22Rv1 (cell line): ENCODE measurements at regions not wholly inside any gene's neighbourhood (a gene's known extent, or its start where the extent isn't known, plus 50 kb on each side); places are given as distances from the start of the nearest gene placed in this dataset.

Source experiments
- H3K27ac ChIP-seq: fragments of 450-650 bp; 2 replicates; pipeline ENCODE4 v1.5.1; 2017
- ZFX ChIP-seq: fragments of 450-650 bp; IDR thresholded peaks from 2 replicates; pipeline ENCODE4 v1.6.1; 2017; ENCODE audit warnings: antibody characterized with exemption, borderline replicate concordance
- TF ChIP-seq, protein P1 (sequence below): fragments of 450-650 bp; IDR thresholded peaks from 2 replicates; pipeline ENCODE4 v1.5.1; 2017; ENCODE audit warnings: mild to moderate bottlenecking

- no peak overlapping the region for H3K27ac ChIP-seq
- TF ChIP-seq ZFX, result no peak
- TF ChIP-seq, protein P1, sequence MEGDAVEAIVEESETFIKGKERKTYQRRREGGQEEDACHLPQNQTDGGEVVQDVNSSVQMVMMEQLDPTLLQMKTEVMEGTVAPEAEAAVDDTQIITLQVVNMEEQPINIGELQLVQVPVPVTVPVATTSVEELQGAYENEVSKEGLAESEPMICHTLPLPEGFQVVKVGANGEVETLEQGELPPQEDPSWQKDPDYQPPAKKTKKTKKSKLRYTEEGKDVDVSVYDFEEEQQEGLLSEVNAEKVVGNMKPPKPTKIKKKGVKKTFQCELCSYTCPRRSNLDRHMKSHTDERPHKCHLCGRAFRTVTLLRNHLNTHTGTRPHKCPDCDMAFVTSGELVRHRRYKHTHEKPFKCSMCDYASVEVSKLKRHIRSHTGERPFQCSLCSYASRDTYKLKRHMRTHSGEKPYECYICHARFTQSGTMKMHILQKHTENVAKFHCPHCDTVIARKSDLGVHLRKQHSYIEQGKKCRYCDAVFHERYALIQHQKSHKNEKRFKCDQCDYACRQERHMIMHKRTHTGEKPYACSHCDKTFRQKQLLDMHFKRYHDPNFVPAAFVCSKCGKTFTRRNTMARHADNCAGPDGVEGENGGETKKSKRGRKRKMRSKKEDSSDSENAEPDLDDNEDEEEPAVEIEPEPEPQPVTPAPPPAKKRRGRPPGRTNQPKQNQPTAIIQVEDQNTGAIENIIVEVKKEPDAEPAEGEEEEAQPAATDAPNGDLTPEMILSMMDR, result no peak
These were observed 175.1 kb downstream of the HGF start for GRCh38 chr7:81594767-81595166.

DNA sequence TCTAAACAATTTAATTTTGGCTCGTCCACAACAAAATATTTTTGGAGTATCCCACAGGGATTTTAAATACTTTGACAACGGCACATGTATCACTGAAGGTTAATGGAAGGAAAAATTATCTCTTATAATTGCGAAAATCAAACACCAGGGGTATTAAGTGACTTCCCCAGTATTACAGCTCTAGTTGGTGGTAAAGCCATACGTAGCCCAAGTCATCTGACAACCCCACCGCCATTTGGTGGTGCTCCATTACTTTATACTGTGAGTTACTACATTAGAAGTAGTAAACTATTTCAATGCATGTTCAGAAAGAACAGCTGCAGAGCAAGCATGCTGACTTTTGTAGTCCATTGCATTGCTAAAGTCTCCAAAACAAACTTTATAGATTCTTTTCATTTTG lies 179.7 kb downstream of the HGF start:
- H3K27ac ChIP-seq, result no peak overlapping the region
- no peak for TF ChIP-seq ZFX
- TF ChIP-seq, protein P1, result no peak

- no peak for TF ChIP-seq ZFX
- TF ChIP-seq, protein P1, result no peak
These were observed 185.2 kb downstream of the HGF start for GRCh38 chr7:81584667-81585066.

GRCh38 chr7:81583882-81584533 lies 185.8 kb downstream of the HGF start:
- TF ChIP-seq, protein P1, result no peak
- no peak overlapping the region for H3K27ac ChIP-seq

More at GRCh38 chr7:81584667-81585066, 185.2 kb downstream of the HGF start:
- H3K27ac ChIP-seq, result no peak overlapping the region

DNA sequence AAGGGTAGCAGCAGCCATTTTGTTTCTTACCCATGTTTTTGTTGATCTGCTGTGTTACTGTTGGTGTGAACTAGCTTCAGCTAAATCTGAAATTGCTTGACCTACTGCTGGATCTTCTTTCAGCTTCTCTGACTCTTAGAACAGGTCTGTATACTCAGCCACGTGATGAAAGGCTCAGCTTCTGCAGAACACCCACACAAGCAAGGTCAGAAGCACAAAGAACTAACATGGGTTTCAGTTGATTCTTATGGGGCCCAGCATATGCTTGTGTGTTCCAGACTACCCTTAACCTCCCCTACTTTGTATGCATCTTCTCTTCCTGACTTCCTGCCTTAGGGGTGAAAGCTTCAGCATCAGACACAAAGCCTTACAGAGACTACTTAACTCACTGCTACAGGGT lies 186.8 kb downstream of the HGF start:
- no peak overlapping the region for H3K27ac ChIP-seq
- TF ChIP-seq, protein P1, result no peak
- no peak for TF ChIP-seq ZFX

- H3K27ac ChIP-seq, result no peak overlapping the region
- TF ChIP-seq, protein P1, result no peak
- TF ChIP-seq ZFX, result no peak
These were observed 192.1 kb downstream of the HGF start for GRCh38 chr7:81577642-81578340.

GRCh38 chr7:81574723-81575326 lies 195.0 kb downstream of the HGF start:
- TF ChIP-seq, protein P1, result no peak
- no peak for TF ChIP-seq ZFX
- H3K27ac ChIP-seq, result no peak overlapping the region
